ENCODE measurements at regions not wholly inside any gene's neighbourhood (a gene's known extent, or its start where the extent isn't known, plus 50 kb on each side); places are given as distances from the start of the nearest gene placed in this dataset.

GRCh38 chr22:48045369-48045768, 1282.9 kb downstream of the TBC1D22A start:
- Histone ChIP-seq H3K27ac (replicated peaks) (no peak overlapping the region), H3K4me3 (replicated peaks; ENCODE audit: insufficient read depth, low read length) (no peak overlapping the region), H3K27me3 (ENCODE audit: insufficient read depth, poor library complexity, severe bottlenecking) (no peaks in the 10 kb centered on the region)
- no peak for TF ChIP-seq SPI1 (IDR thresholded peaks at IDR 0.05; ENCODE audit: borderline replicate concordance, low read depth)
- no peak for TF ChIP-seq POLR2AphosphoS5 (IDR thresholded peaks at IDR 0.05; ENCODE audit: low read depth)
- no peak for TF ChIP-seq CTCF (IDR thresholded peaks at IDR 0.05; ENCODE audit: insufficient read depth, low read length)
- TF ChIP-seq GABPA (IDR thresholded peaks at IDR 0.05; ENCODE audit: low read depth), result no peak
- no peak for TF ChIP-seq REST (IDR thresholded peaks at IDR 0.05; ENCODE audit: insufficient replicate concordance, low read depth)
- no peak for DNase-seq (ENCODE audit: low read depth in 1 of 2, low spot score in 1 of 2)

GRCh38 chr22:48044487-48045060, 1282.1 kb downstream of the TBC1D22A start:
- H3K27me3 ChIP-seq (ENCODE audit: insufficient read depth, poor library complexity, severe bottlenecking), result no peaks in the 10 kb centered on the region
- no peak for TF ChIP-seq SPI1 (IDR thresholded peaks at IDR 0.05; ENCODE audit: borderline replicate concordance, low read depth)
- TF ChIP-seq REST (IDR thresholded peaks at IDR 0.05; ENCODE audit: insufficient replicate concordance, low read depth), result no peak
- TF ChIP-seq POLR2AphosphoS5 (IDR thresholded peaks at IDR 0.05; ENCODE audit: low read depth), result no peak
- TF ChIP-seq CTCF (IDR thresholded peaks at IDR 0.05; ENCODE audit: insufficient read depth, low read length), result no peak
- no peak for TF ChIP-seq GABPA (IDR thresholded peaks at IDR 0.05; ENCODE audit: low read depth)
- no peak overlapping the region for H3K4me3 ChIP-seq (replicated peaks; ENCODE audit: insufficient read depth, low read length)
- DNase-seq (ENCODE audit: low read depth in 1 of 2, low spot score in 1 of 2), result no peak
- H3K27ac ChIP-seq (replicated peaks), result no peak overlapping the region

- no peak overlapping the region for H3K27ac ChIP-seq (replicated peaks)
- DNase-seq (ENCODE audit: low read depth in 1 of 2, low spot score in 1 of 2), result no peak
- no peaks in the 10 kb centered on the region for H3K27me3 ChIP-seq (ENCODE audit: insufficient read depth, poor library complexity, severe bottlenecking)
- H3K4me3 ChIP-seq (replicated peaks; ENCODE audit: insufficient read depth, low read length), result no peak overlapping the region
- TF ChIP-seq CTCF (IDR thresholded peaks at IDR 0.05; ENCODE audit: insufficient read depth, low read length) (no peak), REST (IDR thresholded peaks at IDR 0.05; ENCODE audit: insufficient replicate concordance, low read depth) (no peak), POLR2AphosphoS5 (IDR thresholded peaks at IDR 0.05; ENCODE audit: low read depth) (no peak), GABPA (IDR thresholded peaks at IDR 0.05; ENCODE audit: low read depth) (no peak), SPI1 (IDR thresholded peaks at IDR 0.05; ENCODE audit: borderline replicate concordance, low read depth) (no peak)
Observed at GRCh38 chr22:48043581-48043980, 1281.1 kb downstream of the TBC1D22A start.

Data from HL-60 (cell line).